ENCODE measurements at regions not wholly inside any gene's neighbourhood (a gene's known extent, or its start where the extent isn't known, plus 50 kb on each side); places are given as distances from the start of the nearest gene placed in this dataset.

DNA sequence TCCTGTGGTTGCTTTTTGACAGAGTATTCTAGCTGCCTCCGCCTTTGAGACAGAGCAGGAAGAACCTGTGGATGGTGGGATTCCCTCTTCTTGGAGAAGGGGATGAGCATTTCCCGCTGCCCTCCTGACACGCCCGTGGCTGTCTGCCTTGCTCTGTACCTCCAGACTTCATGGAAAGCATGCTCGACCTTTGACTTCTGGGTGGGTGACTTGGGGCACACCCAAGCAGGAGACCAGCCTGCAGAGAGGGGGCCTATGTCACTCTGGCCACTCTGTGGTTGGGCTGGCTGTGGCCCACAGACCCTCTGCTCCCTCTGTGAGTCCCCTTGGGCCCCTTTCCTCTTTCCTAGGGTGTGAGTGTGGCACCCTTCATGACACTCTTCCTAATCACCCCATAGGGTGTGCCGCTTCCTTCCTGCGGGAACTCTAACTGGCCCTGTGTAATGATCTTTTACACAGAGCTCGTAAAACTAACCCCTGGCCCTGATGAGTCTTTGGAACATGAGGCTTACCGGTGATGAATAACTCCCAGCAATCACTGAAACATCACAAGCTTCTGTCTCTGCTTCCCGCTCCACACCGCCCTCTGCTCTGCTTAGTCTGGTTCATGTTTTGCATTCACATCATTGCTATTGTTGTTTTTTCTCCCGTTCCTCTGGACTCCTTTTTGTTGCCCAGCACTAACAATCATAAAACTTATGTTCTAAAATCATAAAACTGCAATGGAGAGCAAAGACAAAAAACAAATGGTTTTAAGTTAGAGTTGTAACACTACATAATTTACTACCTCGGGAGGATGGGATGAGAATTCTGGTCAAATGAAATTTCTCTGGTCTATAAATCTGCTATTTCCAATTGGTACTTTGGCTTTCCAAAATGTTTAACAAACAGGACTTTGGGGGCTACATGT, 101.1 kb downstream of the SH3YL1 start:
- no peak for TF ChIP-seq POLR2A (IDR thresholded peaks at IDR 0.05)
- TF ChIP-seq, protein P1, sequence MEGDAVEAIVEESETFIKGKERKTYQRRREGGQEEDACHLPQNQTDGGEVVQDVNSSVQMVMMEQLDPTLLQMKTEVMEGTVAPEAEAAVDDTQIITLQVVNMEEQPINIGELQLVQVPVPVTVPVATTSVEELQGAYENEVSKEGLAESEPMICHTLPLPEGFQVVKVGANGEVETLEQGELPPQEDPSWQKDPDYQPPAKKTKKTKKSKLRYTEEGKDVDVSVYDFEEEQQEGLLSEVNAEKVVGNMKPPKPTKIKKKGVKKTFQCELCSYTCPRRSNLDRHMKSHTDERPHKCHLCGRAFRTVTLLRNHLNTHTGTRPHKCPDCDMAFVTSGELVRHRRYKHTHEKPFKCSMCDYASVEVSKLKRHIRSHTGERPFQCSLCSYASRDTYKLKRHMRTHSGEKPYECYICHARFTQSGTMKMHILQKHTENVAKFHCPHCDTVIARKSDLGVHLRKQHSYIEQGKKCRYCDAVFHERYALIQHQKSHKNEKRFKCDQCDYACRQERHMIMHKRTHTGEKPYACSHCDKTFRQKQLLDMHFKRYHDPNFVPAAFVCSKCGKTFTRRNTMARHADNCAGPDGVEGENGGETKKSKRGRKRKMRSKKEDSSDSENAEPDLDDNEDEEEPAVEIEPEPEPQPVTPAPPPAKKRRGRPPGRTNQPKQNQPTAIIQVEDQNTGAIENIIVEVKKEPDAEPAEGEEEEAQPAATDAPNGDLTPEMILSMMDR (IDR thresholded peaks at IDR 0.05) = no peak
